ENCODE measurements at regions not wholly inside any gene's neighbourhood (a gene's known extent, or its start where the extent isn't known, plus 50 kb on each side); places are given as distances from the start of the nearest gene placed in this dataset.

GRCh38 chr11:70506658-70506970 lies 108.3 kb downstream of the CTTN start:
- no peaks in the 10 kb centered on the region for H3K27me3 ChIP-seq (replicated peaks; ENCODE audit: control insufficient read depth, insufficient read depth, low read length)
- no peaks in the 10 kb centered on the region for H3K9me3 ChIP-seq
- POLR2A ChIA-PET: no interaction called here
- H3K4me3 Mint-ChIP-seq (ENCODE audit: unreplicated experiment): no peak overlapping the region
- peaks cover 7% of the 10 kb centered on the region for H3K36me3 Mint-ChIP-seq (ENCODE audit: insufficient read depth, unreplicated experiment)
- intact Hi-C loops (cut with micrococcal nuclease; ENCODE audit: unreplicated experiment): no loop called here
- no peak overlapping the region for H3K27ac Mint-ChIP-seq (ENCODE audit: unreplicated experiment)
- no peaks in the 10 kb centered on the region for H3K4me1 Mint-ChIP-seq (ENCODE audit: low read depth, unreplicated experiment)
- no peaks in the 10 kb centered on the region for H3K27me3 Mint-ChIP-seq (ENCODE audit: insufficient read depth, unreplicated experiment)
- CTCF ChIA-PET: no interaction called here
- peaks cover under 1% of the 10 kb centered on the region for H3K9me3 Mint-ChIP-seq (ENCODE audit: unreplicated experiment)
- no peaks in the 10 kb centered on the region for H3K4me1 ChIP-seq
- BruUV-seq (replicated peaks): no TSS peak
- DNase-seq: no peak
- TF ChIP-seq, protein P1, sequence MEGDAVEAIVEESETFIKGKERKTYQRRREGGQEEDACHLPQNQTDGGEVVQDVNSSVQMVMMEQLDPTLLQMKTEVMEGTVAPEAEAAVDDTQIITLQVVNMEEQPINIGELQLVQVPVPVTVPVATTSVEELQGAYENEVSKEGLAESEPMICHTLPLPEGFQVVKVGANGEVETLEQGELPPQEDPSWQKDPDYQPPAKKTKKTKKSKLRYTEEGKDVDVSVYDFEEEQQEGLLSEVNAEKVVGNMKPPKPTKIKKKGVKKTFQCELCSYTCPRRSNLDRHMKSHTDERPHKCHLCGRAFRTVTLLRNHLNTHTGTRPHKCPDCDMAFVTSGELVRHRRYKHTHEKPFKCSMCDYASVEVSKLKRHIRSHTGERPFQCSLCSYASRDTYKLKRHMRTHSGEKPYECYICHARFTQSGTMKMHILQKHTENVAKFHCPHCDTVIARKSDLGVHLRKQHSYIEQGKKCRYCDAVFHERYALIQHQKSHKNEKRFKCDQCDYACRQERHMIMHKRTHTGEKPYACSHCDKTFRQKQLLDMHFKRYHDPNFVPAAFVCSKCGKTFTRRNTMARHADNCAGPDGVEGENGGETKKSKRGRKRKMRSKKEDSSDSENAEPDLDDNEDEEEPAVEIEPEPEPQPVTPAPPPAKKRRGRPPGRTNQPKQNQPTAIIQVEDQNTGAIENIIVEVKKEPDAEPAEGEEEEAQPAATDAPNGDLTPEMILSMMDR (IDR thresholded peaks at IDR 0.05; ENCODE audit: insufficient read depth in 1 of 2, low read depth in 1 of 2, low read length in 1 of 2, severe bottlenecking in 1 of 2, unreplicated experiment in 1 of 2): no peak
- no peak overlapping the region for H3K4me3 ChIP-seq (ENCODE audit: low read depth, low read length)
- H3K36me3 ChIP-seq (ENCODE audit: control insufficient read depth, insufficient read depth, low read length): no peaks in the 10 kb centered on the region

- ChIA-PET POLR2A (no interaction called here), CTCF (no interaction called here)
- Mint-ChIP-seq H3K4me1 (ENCODE audit: low read depth, unreplicated experiment) (no peaks in the 10 kb centered on the region), H3K36me3 (ENCODE audit: insufficient read depth, unreplicated experiment) (peaks cover 11% of the 10 kb centered on the region), H3K4me3 (ENCODE audit: unreplicated experiment) (no peak overlapping the region), H3K27me3 (ENCODE audit: insufficient read depth, unreplicated experiment) (no peaks in the 10 kb centered on the region), H3K9me3 (ENCODE audit: unreplicated experiment) (peaks cover 5% of the 10 kb centered on the region), H3K27ac (ENCODE audit: unreplicated experiment) (no peak overlapping the region)
- no peaks in the 10 kb centered on the region for H3K27me3 ChIP-seq (replicated peaks; ENCODE audit: control insufficient read depth, insufficient read depth, low read length)
- intact Hi-C loops (cut with micrococcal nuclease; ENCODE audit: unreplicated experiment): no loop called here
- H3K4me1 ChIP-seq: no peaks in the 10 kb centered on the region
- TF ChIP-seq, protein P1 (IDR thresholded peaks at IDR 0.05; ENCODE audit: insufficient read depth in 1 of 2, low read depth in 1 of 2, low read length in 1 of 2, severe bottlenecking in 1 of 2, unreplicated experiment in 1 of 2): no peak
- no TSS peak for BruUV-seq (replicated peaks)
- no peak overlapping the region for H3K4me3 ChIP-seq (ENCODE audit: low read depth, low read length)
- H3K9me3 ChIP-seq: no peaks in the 10 kb centered on the region
- H3K36me3 ChIP-seq (ENCODE audit: control insufficient read depth, insufficient read depth, low read length): no peaks in the 10 kb centered on the region
- no peak for DNase-seq
These were observed 108.7 kb downstream of the CTTN start for GRCh38 chr11:70506986-70507385.

GRCh38 chr11:70507466-70508230 lies 109.3 kb downstream of the CTTN start:
- H3K4me1 ChIP-seq: no peaks in the 10 kb centered on the region
- no peaks in the 10 kb centered on the region for H3K4me1 Mint-ChIP-seq (ENCODE audit: low read depth, unreplicated experiment)
- no peaks in the 10 kb centered on the region for H3K27me3 ChIP-seq (replicated peaks; ENCODE audit: control insufficient read depth, insufficient read depth, low read length)
- CTCF ChIA-PET: no interaction called here
- POLR2A ChIA-PET: no interaction called here
- H3K27ac Mint-ChIP-seq (ENCODE audit: unreplicated experiment): no peak overlapping the region
- no TSS peak for BruUV-seq (replicated peaks)
- TF ChIP-seq, protein P1 (IDR thresholded peaks at IDR 0.05; ENCODE audit: insufficient read depth in 1 of 2, low read depth in 1 of 2, low read length in 1 of 2, severe bottlenecking in 1 of 2, unreplicated experiment in 1 of 2): no peak
- no peak overlapping the region for H3K4me3 ChIP-seq (ENCODE audit: low read depth, low read length)
- no peaks in the 10 kb centered on the region for H3K36me3 ChIP-seq (ENCODE audit: control insufficient read depth, insufficient read depth, low read length)
- DNase-seq: no peak
- no peak overlapping the region for H3K4me3 Mint-ChIP-seq (ENCODE audit: unreplicated experiment)
- peaks cover 4% of the 10 kb centered on the region for H3K9me3 ChIP-seq
- H3K9me3 Mint-ChIP-seq (ENCODE audit: unreplicated experiment): peaks cover 11% of the 10 kb centered on the region
- no peaks in the 10 kb centered on the region for H3K27me3 Mint-ChIP-seq (ENCODE audit: insufficient read depth, unreplicated experiment)
- peaks cover 17% of the 10 kb centered on the region for H3K36me3 Mint-ChIP-seq (ENCODE audit: insufficient read depth, unreplicated experiment)
- intact Hi-C loops (cut with micrococcal nuclease; ENCODE audit: unreplicated experiment): no loop called here

Data from Caco-2 (cell line).